Right cardiac atrium (tissue), 5 donors: ENCODE measurements at regions not wholly inside any gene's neighbourhood (a gene's known extent, or its start where the extent isn't known, plus 50 kb on each side); places are given as distances from the start of the nearest gene placed in this dataset.
"Not testable (repeated sequence)": the region's sequence is repeated elsewhere in the genome, so short reads cannot be mapped to it uniquely, and the experiment has no call there.

Experiments used
- ATAC-seq, 2 donors: fragments of 200-7000 bp; cut with Tn5 transposase; one replicate each; pipeline versions ENCODE4 v1.8.0 to v1.9.1; 2020; ENCODE audit warnings: moderate library complexity in 2 of 2, mild to moderate bottlenecking in 1 of 2
- DNase-seq, 3 donors: peaks; one replicate each; pipeline ENCODE4 v3.0.0-alpha.2; 2020
- H3K27ac ChIP-seq: one replicate; pipeline ENCODE4 v1.5.1; 2013; ENCODE audit warnings: mild to moderate bottlenecking, low read length, control low read depth, moderate library complexity
- H3K27me3 ChIP-seq: one replicate; pipeline ENCODE4 v1.6.1; 2013; ENCODE audit not compliant: control insufficient read depth, insufficient read depth
- H3K4me1 ChIP-seq: one replicate; pipeline ENCODE4 v1.6.1; 2013; ENCODE audit warnings: low read length; ENCODE audit not compliant: control insufficient read depth, insufficient read depth
- H3K4me3 ChIP-seq: one replicate; pipeline ENCODE4 v1.5.1; 2013; ENCODE audit warnings: low read length, control low read depth
- H3K9me3 ChIP-seq: one replicate; pipeline ENCODE4 v1.6.1; 2013; ENCODE audit warnings: low read length; ENCODE audit not compliant: control insufficient read depth
- WGBS: extraction: QIAGEN DNeasy Blood & Tissue Kit; methylation state at CpG from one replicate; pipeline ENCODE4 v1.1.7; 2013; 5-methylcytosine and 5-hydroxymethylcytosine counted together
- intact Hi-C, 4 donors: fragments of 100-400 bp; cut with DNase I; formaldehyde crosslinking; loops; one replicate each; pipeline versions ENCODE4 v1.11.0 to v1.14.0; 2022 to 2023
- donor health status: healthy with polysubstance abuse.
- donor health status: DM: no; HTN: yes; CAD: no.
- donor health status: DM: no; HTN: no; CAD: no.
- donor health status: DM: no; HTN: yes; CAD: no; lungs with severe emphysema.
- donor health status: DM: yes; HTN: yes; CAD: no.

DNA sequence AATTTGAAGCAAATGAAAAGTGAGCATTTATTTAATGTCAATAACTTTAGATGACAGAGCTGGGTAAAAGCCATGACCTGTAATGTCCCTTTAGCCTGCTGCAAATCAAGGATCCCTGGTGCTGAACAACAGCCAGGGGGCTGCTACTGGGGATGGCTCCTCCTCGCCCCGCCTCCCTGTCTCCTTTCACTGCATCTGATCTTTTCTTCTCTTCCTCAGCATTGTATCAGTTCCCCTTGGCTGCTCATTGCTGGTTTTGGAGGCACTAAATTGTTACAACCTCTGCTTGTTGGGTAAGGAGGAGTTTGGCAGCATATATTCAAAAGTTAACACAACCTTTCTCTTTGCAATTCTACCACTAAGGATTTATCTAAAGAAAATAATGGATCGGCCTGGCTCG, 236.3 kb upstream of the ID2 start:
- Histone ChIP-seq H3K27ac (no peak overlapping the region), H3K27me3 (no peaks in the 10 kb centered on the region), H3K4me1 (no peaks in the 10 kb centered on the region), H3K4me3 (no peak overlapping the region), H3K9me3 (no peaks in the 10 kb centered on the region)
- WGBS = 40% methylated on average over 4 of the region's 4 CpGs
- no peak for ATAC-seq
- intact Hi-C loops = no loop called here
- DNase-seq = no peak

DNA sequence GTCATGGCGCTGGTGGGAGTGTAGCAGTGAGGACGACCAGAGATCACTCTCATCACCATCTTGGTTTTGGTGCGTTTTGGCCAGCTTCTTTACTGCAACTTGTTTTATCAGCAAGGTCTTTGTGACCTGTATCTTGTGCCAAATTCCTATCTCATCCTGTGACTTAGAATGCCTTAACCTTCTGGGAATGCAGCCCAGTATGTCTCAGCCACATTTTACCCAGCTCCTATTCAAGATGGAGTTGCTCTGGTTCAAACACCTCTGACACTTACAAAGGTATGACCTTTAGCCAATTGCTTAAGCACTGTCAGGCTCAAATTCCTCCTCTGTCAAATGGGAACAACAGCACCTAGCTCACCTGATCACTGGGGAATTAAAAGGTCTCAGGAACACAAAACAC, 235.1 kb upstream of the ID2 start:
- ATAC-seq, H3K4me1 ChIP-seq, H3K9me3 ChIP-seq, H3K27me3 ChIP-seq, intact Hi-C loops, DNase-seq, H3K4me3 ChIP-seq, H3K27ac ChIP-seq: not testable (repeated sequence)
- 68% methylated on average over 3 of the region's 3 CpGs for WGBS

DNA sequence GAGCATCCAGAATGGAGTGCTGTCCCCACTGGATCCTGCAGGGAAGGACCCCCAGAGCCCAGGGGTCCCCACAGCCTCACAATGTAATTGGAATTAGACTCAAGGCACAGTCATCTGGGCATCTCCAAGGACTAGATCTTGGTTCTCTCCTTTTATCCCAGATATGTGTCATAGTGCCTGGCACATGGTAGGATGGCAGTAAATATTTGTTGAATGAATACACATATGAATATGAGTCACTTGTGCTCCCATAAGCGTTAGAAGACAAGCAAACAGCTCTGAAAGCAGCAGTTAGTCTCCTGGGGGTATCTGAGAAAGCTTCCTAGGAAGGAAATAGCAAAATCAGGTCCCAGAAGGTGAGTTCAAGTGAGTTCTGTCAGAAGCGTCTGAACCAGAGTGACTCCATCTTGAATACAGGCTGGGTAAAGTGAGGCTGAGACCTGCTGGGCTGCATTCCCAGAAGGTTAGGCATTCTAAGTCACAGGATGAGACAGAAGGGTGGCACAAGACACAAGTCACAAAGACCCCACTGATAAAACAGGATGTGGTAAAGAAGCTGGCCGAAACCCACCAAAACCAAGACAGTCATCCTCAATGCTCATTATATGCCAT, 234.1 kb upstream of the ID2 start:
- DNase-seq = no peak
- no peak overlapping the region for H3K27ac ChIP-seq
- intact Hi-C loops = no loop called here
- no peaks in the 10 kb centered on the region for H3K4me1 ChIP-seq
- WGBS = 91% methylated on average over 3 of the region's 3 CpGs
- ATAC-seq = no peak
- H3K9me3 ChIP-seq = no peaks in the 10 kb centered on the region
- H3K4me3 ChIP-seq = no peak overlapping the region
- H3K27me3 ChIP-seq = no peaks in the 10 kb centered on the region

DNA sequence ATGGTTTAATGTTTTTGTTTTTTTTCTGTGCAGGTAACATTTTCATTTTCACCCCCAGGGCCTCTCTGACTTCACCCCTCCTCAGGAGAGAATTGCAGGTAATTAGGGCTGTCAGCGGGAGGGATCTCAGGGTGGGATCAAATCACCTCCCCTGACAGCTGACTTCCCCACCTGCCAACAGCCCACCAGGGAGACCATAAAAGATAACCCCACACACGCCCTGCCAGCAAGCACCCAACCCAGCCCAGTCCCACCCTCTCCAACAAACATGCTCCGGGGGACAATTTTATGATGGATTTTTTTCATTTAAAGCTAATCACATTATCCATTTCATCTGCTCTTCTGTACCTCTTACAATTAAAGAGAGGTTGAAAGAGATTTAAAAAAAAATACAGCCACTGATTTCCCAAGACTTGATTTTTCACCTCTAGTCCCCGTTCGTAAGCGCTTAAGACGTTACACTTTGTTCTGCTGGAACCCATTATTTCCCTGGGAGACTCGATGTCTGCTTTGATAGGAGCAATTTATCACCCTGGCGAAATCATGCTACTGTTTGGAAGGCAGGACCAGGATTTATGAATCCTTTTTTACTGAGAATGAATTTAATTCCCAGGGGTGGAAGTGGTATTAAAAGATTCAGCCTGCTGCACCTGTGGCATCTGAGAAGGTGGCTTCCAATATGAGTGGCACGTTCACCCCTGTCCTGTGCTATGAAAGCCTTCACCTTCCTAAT, 232.9 kb upstream of the ID2 start:
- no peak overlapping the region for H3K4me3 ChIP-seq
- H3K9me3 ChIP-seq = no peaks in the 10 kb centered on the region
- DNase-seq (no peak), ATAC-seq (no peak)
- 91% methylated on average over 10 of the region's 10 CpGs for WGBS
- no peaks in the 10 kb centered on the region for H3K27me3 ChIP-seq
- no peaks in the 10 kb centered on the region for H3K4me1 ChIP-seq
- no peak overlapping the region for H3K27ac ChIP-seq
- intact Hi-C loops = no loop called here

DNA sequence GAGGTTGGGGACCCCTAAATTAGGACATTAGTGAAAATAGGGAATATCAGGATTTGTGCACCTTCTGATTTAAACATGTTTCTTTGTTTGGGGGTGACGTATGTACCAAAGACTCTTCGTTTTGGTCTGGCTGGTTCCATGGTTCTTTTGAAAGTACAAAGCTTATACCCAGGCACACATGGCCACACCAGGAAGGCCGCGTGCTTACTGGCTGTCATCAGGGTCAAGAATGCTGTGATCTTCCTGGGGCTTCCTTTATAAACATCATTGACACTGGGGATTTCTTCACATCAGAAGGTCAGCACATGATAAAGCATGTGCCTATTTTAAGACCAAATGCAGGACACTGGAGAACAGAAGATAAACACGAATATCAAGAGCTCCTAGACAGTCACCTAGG, 230.6 kb upstream of the ID2 start:
- no peak overlapping the region for H3K4me3 ChIP-seq
- no peaks in the 10 kb centered on the region for H3K4me1 ChIP-seq
- intact Hi-C loops = no loop called here
- H3K27me3 ChIP-seq = no peaks in the 10 kb centered on the region
- ATAC-seq (peak; percentile 34 to 44), DNase-seq (peak in 1 of 3 donors; percentile 56)
- H3K27ac ChIP-seq = peak overlapping the region; percentile 43
- 66% methylated on average over 5 of the region's 5 CpGs for WGBS
- no peaks in the 10 kb centered on the region for H3K9me3 ChIP-seq

DNA sequence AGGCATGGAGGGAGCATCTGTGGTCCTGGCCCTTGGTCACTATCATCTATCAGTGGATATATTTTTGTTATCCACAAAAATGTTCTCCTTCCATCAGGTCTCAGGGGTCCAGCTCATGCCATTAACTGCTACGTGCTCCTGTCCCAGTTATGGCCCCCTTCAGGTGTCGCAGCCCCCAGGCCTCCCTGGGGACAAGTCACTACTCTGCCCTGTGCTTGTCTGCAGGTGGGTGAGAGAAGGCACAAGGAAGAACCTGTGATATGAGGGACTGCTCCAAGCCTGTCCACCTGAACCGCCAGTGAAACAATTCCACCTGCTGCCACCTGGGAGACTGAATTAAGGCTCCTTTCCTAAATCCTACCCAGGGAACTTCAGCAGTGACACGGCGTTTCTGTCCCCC, 229.6 kb upstream of the ID2 start:
- no peak for ATAC-seq
- Histone ChIP-seq H3K27ac (no peak overlapping the region), H3K4me1 (no peaks in the 10 kb centered on the region), H3K9me3 (no peaks in the 10 kb centered on the region), H3K4me3 (no peak overlapping the region), H3K27me3 (no peaks in the 10 kb centered on the region)
- WGBS = 76% methylated on average over 5 of the region's 5 CpGs
- DNase-seq = no peak
- intact Hi-C loops = no loop called here

DNA sequence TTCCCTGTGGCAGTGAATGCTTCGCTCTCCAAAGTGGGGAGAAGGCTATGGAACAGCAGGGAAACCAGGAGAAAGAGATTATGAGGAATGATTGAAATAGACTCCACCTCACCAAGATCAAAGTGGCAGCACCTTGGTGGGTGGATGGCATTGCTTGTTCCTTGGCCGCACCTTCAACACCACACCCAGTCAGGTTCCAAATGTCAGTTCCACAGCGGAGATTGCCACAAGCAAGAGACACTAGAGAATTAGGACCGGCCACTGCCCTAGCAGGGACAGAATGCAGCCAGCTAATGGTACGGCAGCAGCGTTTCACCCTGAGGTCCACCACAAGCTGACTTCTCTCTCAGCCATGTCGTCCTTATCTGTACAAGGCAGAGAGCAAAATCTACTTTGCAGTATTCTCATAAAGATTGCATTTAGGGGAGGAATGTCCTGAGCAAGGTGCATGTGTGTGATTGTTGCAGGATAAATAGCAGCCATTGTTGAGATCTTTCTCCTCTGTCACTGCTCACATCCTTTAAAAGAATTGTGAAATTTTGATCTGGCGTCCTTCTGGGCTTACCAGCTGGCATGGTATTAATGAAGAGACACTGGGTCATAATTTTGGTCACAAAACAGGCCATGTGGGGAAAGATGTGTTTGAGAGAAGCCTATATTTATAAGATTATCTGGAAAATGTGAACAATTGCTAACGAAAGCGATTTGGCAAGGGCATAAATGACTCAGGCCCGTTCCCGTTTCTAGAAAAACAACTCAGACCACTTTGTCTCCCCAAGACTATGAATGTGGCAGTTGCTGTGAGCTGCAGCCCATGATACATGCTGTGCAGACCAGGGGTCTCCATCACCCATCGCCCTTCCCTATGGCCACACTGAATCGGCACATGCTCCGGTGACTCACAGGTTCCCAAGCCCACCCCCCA, 228.6 kb upstream of the ID2 start:
- no peak overlapping the region for H3K27ac ChIP-seq
- no peak for DNase-seq
- intact Hi-C loops = no loop called here
- ATAC-seq = peak; percentile 7 to 16
- no peaks in the 10 kb centered on the region for H3K27me3 ChIP-seq
- 79% methylated on average over 15 of the region's 15 CpGs for WGBS
- no peaks in the 10 kb centered on the region for H3K9me3 ChIP-seq
- no peak overlapping the region for H3K4me3 ChIP-seq
- no peaks in the 10 kb centered on the region for H3K4me1 ChIP-seq

DNA sequence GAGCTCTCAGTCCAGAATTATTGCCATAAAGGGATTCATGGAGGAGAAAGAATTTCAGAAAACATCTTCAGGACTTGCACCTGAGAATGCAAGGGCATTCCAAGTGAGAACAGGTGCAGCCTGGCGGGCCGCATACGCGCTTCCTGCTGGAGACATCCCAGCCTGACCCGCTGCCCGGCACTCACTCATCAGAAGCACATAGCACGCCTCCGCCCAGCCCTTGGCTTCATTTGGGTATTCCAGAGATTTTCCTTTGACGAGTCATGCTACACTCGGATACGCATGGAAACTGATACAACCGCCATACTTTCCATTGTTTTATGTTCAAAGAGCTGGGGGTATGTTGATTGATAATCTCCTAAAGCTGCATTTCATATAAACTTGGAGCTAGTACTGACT, 228.0 kb upstream of the ID2 start:
- no peaks in the 10 kb centered on the region for H3K27me3 ChIP-seq
- H3K4me3 ChIP-seq = no peak overlapping the region
- H3K9me3 ChIP-seq = no peaks in the 10 kb centered on the region
- WGBS = 73% methylated on average over 12 of the region's 12 CpGs
- intact Hi-C loops = no loop called here
- ATAC-seq (no peak), DNase-seq (peak; percentile 38 to 60 (median 49))
- no peaks in the 10 kb centered on the region for H3K4me1 ChIP-seq
- H3K27ac ChIP-seq = no peak overlapping the region

DNA sequence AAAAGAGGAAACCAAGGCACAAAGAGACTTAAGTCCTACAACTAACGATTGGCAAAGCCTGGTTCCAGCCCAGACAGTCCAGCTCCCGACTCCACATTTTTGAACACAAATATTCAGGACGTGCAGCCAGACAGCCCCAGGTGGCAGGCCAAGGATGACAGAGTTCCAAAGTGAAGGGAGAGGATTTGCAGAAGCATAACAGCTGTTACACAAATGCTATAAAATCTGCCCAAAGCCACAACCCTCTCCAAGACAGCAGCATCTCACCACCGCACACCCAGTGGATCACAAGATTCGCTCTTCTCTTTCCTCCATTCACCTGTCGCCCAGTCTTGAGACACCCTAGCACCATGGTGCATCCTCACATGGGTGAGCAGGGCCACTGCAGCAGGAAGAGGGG, 227.1 kb upstream of the ID2 start:
- peak in 1 of 2 donors; percentile 4 for ATAC-seq
- H3K27ac ChIP-seq = no peak overlapping the region

DNA sequence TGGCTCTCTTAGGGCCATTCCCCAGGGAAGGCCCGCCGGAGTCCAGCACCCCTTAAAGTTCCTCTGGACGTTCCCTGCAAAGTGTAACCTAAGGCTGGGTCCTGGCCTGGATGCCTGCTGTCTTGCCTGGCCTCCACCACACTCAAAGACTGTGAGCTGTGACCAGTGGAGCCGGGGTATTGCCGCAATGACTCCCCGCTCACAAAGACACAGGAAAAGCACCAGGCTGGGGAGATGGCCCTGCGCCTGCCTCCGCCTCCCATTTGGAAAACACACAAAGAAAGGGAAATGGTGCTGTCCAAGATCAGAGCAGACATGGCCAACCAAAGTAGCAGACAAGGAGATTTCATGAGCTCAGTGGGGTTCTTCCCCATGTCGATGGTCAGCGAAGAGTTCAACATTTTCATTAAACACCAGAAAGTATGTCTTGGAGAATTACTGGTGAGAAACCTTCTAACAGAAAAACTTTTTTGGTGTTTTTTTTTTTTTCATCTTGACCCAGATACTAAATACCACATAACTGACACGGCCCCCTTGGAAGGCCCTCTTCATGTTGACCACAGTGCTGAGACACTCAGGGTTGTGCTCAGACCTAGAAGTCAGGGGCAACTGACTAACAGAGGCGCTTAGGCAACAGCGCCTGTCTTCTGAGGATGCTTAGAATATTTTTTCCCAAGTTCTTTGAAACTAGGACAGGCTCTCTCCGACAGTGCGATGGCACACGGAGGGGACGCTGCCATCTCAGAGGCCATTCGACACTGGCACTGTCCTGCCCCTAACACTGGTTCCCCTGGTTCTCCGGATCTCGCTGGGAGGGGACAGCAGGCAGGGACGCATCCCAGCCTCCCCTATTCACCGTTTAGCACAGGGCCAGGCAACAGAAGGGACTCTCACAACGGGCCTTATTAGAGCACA, 226.4 kb upstream of the ID2 start:
- no peaks in the 10 kb centered on the region for H3K9me3 ChIP-seq
- DNase-seq (peak; percentile 67 to 77 (median 74)), ATAC-seq (peak in 1 of 2 donors; percentile 65)
- no peaks in the 10 kb centered on the region for H3K4me1 ChIP-seq
- no peaks in the 10 kb centered on the region for H3K27me3 ChIP-seq
- 75% methylated on average over 23 of the region's 23 CpGs for WGBS
- intact Hi-C loops = no loop called here
- H3K27ac ChIP-seq = no peak overlapping the region
- H3K4me3 ChIP-seq = no peak overlapping the region

More for the DNA sequence above, 227.1 kb upstream of the ID2 start:
- intact Hi-C loops = no loop called here
- Histone ChIP-seq H3K4me1 (no peaks in the 10 kb centered on the region), H3K27me3 (no peaks in the 10 kb centered on the region), H3K9me3 (no peaks in the 10 kb centered on the region), H3K4me3 (no peak overlapping the region)
- 74% methylated on average over 6 of the region's 6 CpGs for WGBS
- peak in 1 of 3 donors; percentile 56 for DNase-seq
